OCI-M1 (cell line): ENCODE measurements at regions not wholly inside any gene's neighbourhood (a gene's known extent, or its start where the extent isn't known, plus 50 kb on each side); places are given as distances from the start of the nearest gene placed in this dataset.

Experiments
- DNase-seq: peaks from one replicate; lab custom pipeline; 2025; lab: John Stamatoyannopoulos, UW

DNA sequence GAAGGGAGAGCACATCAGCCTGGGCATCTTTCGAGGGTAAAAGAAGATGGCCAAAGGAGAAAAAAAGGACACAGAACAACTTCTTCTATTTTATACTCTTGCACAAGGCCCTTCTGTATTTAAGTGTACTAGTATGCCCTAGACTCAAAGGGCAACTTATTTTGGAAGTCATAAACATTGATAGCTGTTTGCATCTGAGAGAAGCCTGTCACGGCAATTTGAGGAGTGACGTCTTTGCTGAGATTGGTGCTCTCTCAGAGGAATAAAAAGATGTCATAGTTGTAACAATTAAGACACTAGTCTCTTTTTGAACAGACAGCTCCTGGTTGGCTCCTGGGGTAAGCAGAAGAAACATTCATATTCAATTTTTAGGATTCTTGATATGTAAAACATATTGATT lies 260.4 kb upstream of the TTC14 start:
- no peak for DNase-seq

DNA sequence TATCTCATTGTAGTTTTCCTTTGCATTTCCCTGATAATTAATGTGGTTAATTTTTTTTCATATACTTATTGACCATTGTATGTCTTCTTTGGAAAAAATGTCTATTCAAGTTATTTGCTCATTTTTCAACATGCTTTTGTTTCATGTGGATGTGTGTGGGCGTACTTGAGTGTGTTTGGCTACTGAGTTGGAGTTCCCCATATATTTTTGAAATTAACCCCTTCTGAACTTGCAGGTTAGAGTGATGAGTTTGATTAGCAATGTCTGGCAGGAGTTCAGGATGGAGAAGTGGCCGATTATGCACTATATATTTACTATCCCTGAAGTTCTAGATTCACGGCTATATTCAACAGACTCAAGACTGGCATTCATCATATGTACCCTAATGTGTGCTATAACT lies 250.4 kb upstream of the TTC14 start:
- DNase-seq = no peak

DNA sequence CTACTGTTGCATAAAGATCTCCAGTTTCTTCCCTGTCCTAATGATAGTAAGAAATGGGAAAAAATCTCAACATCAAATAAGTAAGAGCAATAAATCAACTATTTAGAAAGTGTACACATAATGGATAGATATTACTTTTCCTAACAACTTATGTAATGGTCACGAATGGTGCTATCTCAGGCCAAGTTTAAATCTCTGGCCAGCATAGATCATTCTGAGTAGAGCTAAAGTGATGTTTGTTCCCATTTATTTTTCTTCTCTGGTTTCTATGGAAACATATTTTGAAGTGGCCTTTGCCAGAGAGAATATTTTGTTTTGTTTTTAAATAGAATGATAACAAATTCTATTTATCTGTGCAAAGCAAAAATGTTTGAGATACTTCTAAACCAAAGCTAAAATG lies 249.7 kb upstream of the TTC14 start:
- no peak for DNase-seq

DNA sequence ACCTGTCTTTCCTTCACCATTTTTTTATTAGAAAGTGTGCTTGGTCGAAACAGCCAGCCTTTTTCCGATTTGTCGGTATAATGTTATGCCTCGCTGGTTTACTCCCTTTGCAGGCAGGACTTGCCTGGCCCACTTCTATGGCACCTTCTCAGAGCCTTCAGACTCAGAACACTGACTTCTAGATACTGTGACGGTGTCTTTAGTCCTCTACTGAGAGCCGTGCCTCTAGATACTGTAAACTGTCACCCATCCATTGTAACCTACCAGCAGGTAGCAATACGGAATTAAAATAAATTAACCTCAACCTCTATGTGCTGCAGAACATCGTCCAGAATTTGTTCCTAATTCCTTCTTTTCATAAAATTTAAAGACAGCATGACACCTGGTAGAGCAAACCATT lies 247.7 kb upstream of the TTC14 start:
- DNase-seq = no peak

DNA sequence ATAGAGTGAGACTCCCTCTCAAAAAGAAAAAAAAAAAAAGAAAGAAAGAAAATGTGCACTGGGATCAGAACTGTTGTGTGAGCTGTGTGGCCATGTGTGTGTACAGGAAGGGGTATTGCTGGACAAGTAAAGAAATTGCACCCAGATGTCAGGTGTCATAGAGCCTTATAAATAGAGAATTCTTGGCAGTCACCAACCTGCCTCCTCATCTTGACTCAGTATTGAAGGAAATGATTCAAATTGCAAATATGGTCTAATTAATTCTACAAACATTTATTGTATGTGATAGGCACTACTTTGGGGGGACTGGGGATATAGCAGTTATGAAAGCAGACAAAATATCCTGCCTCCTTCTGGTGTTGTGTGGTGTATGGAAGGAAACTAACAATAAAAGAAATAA lies 243.8 kb upstream of the TTC14 start:
- no peak for DNase-seq

DNA sequence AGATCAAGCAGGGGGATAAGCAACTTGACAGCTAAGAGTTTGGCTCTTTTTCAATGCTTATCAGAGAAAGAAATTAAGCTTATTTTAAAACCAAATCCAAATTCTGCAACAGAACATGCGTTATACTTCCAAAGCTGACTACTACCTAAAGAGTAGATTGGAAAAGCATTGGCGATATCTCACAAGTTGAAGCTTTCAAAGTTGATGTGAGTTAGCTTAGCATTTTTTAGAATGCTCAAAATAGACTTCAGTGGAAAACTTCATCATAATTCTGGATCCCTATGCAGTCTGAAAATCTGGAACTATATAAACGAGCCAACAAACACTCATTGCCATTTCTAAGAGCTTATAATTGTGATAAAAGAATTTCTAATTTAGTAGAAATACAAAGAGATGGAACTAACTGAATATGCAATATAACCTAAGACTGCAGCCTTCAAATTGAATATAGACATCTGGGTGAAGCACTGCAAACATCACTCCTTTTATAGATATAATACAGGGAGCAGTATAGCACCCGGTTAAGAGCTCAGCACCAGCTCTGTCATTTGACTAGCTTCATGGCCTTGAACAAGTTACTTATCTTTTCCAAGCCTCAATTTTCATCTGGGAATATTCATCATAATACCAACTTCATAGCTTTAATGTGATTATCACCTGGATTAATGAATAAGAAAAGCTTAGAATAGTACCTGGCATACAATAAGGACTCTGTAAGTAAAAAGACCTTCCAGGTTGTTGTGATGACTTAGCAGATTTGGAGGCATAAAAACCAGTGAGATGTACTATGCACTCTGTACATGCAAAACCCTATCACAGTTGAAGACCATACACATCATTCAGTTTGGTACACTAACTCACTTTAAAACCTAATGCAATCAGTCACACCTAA lies 242.7 kb upstream of the TTC14 start:
- no peak for DNase-seq

DNA sequence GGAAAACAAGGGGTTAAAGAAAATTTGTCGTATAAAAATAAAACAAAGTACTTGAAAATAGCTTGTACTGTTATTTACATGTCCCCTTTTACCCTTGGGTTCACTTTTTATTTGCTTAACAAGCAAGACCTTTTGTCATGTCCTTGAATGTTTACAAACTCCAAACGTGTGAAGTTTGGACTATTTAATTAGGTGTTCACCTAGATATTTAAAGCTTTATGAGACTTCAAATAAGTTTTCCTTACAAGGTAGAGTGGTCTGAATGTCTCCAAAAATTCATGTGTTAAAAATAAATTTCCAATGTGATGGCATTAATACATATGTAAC lies 242.0 kb upstream of the TTC14 start:
- no peak for DNase-seq

DNA sequence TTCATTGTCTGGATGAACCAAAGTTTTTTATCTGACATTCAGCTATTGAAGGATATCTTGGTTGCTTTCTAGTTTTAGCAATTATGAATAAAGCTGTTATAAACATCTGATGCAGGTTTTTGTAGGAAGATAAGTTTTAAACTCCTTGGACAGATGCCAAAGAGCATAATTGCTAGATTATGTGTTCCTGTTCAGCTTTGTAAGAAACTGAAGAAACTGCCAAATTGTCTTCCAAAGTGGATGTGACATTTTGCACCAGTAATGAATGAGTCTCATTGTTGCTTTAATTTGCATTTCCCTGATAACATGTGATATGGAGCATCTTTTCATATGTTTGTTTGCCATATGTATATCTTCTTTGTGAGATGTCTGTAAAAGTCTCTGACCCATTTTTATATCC lies 239.9 kb upstream of the TTC14 start:
- no peak for DNase-seq

DNA sequence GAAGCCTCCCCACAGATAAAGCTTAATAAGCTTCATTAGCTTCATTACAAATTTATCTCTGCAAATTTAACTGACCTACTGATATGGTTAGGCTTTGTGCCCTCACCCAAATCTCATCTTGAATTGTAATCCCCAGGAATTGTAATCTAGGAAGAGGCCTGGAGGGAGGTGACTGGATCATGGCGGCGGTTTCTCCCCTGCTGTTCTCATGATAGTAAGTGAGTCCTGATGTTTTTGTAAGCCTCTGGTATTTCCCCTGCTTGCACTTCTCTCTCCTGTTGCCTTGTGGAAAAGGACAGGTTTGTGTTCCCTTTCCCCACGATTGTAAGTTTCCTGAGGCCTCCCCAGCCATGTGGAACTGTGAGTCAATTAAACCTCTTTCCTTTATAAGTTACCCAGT lies 226.1 kb upstream of the TTC14 start:
- DNase-seq = no peak

DNA sequence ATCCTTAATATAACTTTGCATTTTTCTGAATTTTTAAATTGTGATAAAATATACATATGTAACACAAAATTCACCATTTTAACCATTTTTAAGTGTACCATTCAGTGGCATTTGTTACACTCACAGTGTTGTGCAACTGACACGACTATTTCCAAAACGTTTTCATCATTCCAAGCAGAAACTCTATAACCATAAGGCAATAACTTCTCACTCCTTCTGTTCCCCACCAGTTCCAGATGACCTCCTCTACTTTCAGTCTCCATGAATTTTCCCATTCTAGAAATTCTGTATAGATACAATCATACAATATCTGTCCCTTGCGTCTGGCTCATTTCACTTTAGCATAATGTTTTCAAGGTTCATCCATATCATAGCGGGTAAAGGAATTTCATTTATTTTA lies 223.5 kb upstream of the TTC14 start:
- DNase-seq = no peak

DNA sequence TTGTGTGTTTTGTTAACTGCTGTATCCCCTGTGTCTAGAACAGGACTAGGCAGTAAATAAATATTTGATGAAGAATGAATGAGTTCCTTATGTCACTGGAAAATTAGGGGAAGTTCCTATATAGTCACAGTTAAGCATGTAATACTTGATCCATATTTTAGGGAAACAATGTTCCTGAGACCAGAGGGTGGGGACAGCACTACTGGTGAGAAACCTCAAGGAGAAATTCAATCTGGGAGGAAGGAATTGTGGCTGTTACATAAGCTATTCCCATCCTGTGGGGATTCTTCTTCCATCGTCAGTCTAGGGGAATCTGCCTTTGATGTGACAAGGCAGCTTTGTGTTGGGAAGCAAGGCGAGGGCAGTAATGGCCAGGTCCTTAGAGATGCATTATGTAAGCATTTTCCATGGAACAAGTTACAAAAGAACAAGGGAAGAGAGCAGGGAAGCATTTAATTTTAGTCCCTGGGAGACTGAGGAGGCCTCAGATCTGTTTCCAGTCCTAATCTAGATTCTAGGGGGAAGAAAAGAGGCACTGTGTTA lies 219.3 kb upstream of the TTC14 start:
- DNase-seq = no peak

DNA sequence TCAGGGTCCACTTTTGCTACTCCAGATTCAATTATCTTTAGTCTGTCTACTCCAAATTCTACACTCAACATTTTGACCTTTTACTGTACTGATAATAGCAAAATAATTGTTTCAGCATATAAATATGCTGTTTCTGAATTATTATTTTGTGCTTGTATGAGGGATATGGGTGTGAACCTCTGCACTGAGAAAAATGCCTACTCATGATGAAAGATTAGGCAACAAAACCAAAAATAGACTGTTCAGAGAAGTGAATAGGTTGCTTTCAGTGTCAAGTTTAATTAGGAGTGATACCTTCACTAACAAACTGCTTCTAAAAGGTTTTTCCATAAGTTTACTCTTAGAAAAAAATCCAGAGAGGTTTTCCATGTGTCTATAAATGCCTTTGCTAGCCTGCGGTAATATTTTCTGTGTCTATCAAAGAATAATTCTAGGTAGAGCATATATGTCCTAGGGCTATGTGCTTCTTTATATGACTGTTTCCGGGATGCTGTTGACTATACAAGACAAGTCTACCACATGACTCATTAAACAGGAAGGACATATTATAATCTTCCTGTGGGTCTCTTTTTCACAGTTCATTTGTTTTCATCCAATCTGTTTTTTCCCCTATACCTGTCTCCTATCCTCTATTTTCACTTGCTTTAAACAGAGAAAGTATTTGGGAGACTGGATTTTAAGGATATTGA lies 218.5 kb upstream of the TTC14 start:
- peak; percentile 31 for DNase-seq

DNA sequence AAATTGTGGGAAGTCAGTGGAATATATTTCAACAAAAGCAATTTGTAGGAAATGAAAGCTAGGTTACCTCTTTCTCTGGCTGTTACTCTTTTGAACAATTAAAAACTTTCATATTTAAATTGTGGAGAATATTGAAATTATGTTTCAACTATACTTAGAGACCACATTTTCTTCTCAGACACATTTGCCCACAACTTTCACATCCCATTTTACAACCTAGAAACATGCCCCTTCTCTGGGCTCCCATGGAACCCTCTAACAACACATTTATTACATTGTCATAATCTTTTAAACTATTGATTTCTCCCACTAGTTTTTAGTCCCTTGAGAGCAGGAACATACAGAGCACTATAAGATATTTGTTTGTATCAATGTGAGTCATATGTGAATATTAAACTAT lies 211.7 kb upstream of the TTC14 start:
- DNase-seq = no peak

DNA sequence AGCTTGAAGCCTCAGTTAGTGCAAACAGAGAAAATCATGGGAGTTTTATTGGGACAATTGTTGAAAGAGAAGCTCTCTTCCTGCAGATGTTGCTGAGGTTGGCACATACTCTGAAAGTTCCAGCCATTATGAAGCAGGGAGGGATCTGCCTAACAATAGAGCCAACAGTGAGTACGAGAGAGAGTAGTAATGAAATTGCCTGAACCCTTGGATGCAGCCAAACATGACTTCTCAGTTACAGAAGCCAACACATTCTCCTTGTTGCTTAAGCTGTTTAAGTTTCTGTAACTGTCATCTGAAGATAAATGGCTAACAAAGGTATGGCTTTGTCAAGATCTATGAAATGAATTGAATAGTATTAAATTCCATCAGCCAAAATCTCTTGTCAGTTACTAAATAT lies 211.0 kb upstream of the TTC14 start:
- DNase-seq = no peak

DNA sequence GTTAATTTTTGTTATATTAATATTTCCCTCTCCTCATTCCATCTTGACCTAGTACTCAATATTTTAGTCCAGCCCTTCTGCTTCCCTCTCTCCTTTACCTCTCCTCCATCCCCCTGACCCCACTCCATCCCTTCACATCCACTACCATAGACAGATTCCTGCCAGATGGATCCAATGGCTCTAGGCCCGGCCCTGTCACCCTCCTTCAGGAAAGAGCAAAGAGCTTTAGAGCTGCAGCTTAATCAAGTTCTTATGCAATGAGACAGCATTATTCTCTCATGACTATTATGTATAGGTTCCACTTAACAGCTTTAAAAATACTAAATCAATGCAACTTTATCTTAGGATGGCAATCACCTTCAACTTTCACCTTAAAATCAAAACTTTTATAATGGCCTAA lies 200.7 kb upstream of the TTC14 start:
- DNase-seq = no peak

DNA sequence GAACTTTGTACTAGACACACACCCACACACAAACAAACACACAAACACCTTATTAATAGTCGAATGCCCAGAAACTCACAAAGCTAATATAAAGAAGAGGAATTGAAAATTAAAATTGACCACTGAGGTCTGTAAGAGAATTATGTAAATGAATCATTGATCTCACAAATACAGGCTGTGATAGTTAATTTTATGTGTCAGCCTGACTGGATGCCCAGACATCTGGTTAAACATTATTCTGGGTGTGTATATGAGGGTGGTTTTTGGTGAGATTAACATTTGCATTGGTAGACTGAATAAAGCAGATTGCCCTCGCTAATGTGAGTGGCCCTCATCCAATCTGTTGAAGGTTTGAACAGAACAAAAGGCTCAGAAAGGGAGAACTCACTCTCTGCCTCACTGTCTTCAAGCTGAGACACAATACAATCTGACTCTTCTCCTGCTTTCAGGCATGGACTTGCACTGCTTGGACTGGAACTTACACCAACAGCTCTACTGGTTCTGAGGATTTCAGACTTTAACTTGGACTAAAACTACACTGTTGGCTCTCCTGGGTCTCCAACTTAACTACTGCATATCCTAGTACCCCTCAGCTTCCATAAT lies 199.4 kb upstream of the TTC14 start:
- no peak for DNase-seq

DNA sequence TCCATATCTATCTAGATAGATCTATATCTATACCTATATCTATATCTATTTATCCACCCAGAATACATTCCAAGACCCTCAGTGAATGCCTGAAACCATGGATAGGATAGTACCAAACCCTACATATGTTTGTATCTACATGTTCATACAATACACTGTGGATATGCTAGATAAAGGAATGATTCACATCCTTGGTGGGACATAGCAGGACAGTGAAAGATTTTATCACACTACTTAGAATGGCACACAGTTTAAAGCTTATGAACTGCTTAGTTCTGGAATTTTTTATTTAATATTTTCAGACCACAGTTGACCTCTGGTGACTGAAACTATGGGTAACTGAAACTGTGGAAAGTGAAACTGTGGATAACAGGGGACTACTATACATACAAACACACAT lies 198.8 kb upstream of the TTC14 start:
- DNase-seq = no peak

DNA sequence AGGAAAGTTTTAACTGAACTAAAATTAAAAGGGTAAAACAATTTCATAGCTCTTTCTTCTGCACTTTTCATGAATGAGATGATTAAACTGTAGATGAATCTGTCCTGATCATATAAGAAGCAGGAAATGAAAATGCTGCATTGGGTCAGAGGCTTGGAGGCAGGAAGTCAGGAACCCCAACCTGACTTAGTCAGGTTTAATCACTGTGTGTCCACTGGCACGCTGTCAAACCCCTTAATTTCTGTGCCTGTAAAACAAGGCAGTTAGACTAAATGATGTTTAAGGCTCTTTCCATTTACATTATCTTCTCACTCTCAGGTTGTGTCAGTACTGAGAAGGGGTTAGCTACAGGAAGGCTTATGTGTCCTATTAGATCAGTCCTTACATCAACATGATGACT lies 193.3 kb upstream of the TTC14 start:
- no peak for DNase-seq

DNA sequence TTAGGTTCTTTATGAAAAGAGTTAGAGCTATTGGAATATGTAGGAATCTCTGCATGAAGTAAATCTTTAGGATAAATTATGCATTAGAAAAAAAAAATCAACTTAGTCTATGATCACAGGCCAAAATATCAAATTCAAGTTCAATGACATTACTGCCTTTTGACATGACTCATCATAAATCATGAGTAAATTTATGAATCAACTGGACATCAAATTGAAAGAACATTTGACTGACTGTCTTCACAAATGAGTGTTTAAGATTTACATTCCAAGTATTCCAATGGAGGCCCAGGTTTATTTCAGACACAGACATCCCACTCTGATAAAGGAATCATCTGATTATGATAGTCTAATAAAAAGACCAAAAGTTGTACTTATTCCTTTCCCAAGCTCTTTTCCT lies 192.8 kb upstream of the TTC14 start:
- no peak for DNase-seq

DNA sequence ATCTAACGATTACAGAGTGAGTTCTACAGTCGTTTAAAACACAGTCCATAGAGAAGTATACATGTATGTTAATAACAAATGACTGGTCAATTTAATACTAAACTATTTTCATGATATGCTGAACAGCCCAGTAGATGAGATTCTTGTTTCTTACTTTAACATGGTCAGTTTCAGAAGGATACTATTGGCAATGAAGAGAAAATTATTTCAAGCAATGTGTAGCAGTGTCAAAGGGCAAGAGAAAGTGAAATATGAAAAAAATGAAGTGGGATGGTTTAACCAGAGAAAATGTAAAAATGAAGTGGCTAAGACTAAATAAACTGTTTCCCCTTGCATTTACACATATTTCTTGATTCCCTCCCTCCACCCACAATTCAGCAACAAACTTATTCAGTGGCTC lies 192.1 kb upstream of the TTC14 start:
- no peak for DNase-seq

DNA sequence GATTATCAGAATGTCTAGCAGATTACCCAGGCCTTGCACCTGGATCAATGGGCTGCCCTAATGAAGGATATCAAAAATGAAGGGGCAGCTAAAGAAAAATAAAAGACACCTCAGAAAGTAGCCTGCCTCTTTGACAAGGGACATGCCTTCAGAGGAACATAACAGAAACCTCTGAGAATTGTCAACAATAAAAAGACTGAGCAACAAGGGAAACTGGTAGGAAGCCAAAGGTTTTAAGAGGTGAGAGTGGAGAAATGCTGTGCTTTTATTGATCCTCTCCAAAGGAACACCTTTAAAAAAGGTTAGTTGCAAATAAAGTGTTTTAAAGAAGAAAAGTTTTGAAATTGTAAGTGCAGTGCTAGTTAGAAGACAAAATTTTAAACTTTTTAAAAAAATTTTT lies 187.8 kb upstream of the TTC14 start:
- no peak for DNase-seq

DNA sequence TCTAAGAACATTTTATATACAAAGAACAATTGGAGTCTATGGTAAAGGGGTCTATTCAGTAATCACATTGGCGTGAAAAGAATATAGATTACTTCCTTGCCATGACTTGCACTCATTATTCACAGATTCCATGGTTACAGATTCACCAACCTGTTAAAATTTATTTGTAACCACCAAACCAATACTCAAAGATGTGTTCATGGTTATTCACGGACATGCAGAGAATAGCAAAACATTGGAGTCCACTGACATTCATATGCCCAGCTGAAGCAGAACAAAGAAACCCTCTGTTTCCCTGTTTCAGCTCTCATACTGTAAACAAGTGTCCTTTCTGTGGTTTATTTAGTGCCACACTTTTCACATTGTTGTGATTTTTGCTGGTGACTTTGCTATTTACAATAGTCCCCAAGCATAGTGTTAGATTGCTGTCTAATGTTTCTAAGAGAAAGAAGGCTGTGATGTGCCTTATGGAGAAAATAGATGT lies 185.8 kb upstream of the TTC14 start:
- DNase-seq = no peak

DNA sequence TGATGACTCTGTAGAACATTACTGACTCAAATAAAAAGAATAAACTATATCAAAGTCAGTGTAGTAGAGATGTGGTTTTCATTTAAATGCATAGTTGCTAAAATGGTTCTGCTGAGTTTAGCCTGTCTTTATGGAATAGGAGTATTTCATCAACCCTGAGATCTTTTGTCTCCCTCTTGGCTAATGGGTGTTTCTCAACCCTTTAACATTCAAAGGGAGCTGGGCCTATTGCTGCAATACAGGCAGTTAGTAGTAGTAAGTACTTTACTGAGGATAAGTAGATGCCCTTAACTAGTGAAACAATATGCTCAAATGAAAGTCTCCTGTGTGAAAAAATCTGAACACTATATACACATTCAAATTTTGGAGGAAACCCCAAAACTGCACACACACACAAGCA lies 184.7 kb upstream of the TTC14 start:
- no peak for DNase-seq
